SK-N-SH (cell line): ENCODE measurements at regions not wholly inside any gene's neighbourhood (a gene's known extent, or its start where the extent isn't known, plus 50 kb on each side); places are given as distances from the start of the nearest gene placed in this dataset.

Experiments used
- CTCF ChIA-PET: fragments of 300-600, 350-600 bp; formaldehyde crosslinking; extraction: SDS; loops from one replicate; lab custom pipeline; 2021; lab: Yijun Ruan, JAX
- POLR2A ChIA-PET: fragments of 350-600 bp; sonication (Branson Sonifier 250); formaldehyde crosslinking; extraction: SDS; loops from one replicate; lab custom pipeline; 2020; ENCODE audit warnings: antibody characterized with exemption, inconsistent platforms; lab: Yijun Ruan, JAX
- DNase-seq: peaks from one replicate; pipeline ENCODE4 v3.0.0; 2012
- H2AFZ ChIP-seq: fragments of 200-600 bp; sonication (generic); 2 replicates; pipeline ENCODE4 v1.8.1; 2016; ENCODE audit warnings: antibody characterized with exemption, mild to moderate bottlenecking, low read depth
- H3F3A ChIP-seq: fragments of 200-600 bp; sonication (generic); replicated peaks from 2 replicates; pipeline ENCODE3; 2016; ENCODE audit warnings: antibody characterized with exemption, mild to moderate bottlenecking; ENCODE audit not compliant: insufficient read depth
- H3K27ac ChIP-seq, 2 experiments: fragments of 200-500 bp in 1 of 2; fragments of 200-600 bp in 1 of 2; sonication (Bioruptor generic) in 1 of 2; sonication (generic), shearing (Covaris generic) in 1 of 2; 2 replicates each; pipeline versions ENCODE4 v1.5.1 to v1.6.1; 2014 to 2016; ENCODE audit warnings: low read depth in 2 of 2, inconsistent platforms in 1 of 2, low read length in 1 of 2, mild to moderate bottlenecking in 1 of 2, mixed read lengths in 1 of 2
- H3K27me3 ChIP-seq: fragments of 200-600 bp; sonication (generic), shearing (Covaris generic); 2 replicates; pipeline ENCODE4 v1.6.1; 2016; ENCODE audit warnings: mixed run types; ENCODE audit not compliant: insufficient read depth
- H3K36me3 ChIP-seq, 2 experiments: fragments of 200-500 bp in 1 of 2; fragments of 200-600 bp in 1 of 2; sonication (Bioruptor generic) in 1 of 2; sonication (generic) in 1 of 2; replicated peaks in 1 of 2; 2 replicates each; pipeline versions ENCODE3 to v1.5.1; 2014 to 2016; ENCODE audit warnings: low read length in 1 of 2, mild to moderate bottlenecking in 1 of 2; ENCODE audit not compliant: insufficient read depth in 2 of 2, control insufficient read depth in 1 of 2
- H3K4me1 ChIP-seq, 2 experiments: fragments of 200-500 bp in 1 of 2; fragments of 200-600 bp in 1 of 2; sonication (Bioruptor generic) in 1 of 2; sonication (generic), shearing (Covaris generic) in 1 of 2; 2 replicates each; pipeline versions ENCODE4 v1.5.1 to v1.6.1; 2014 to 2016; ENCODE audit warnings: low read depth in 1 of 2, low read length in 1 of 2, mixed run types in 1 of 2; ENCODE audit not compliant: insufficient read depth in 2 of 2, control insufficient read depth in 1 of 2
- H3K4me2 ChIP-seq: fragments of 200-600 bp; sonication (generic), shearing (Covaris generic); 2 replicates; pipeline ENCODE4 v1.6.1; 2017; ENCODE audit warnings: mixed run types
- H3K4me3 ChIP-seq, 2 experiments: fragments of 200-500 bp in 1 of 2; fragments of 200-600 bp in 1 of 2; sonication (Bioruptor generic) in 1 of 2; sonication (generic), shearing (Covaris generic) in 1 of 2; 2 replicates each; pipeline versions ENCODE4 v1.5.1 to v1.8.1; 2014 to 2016; ENCODE audit warnings: low read depth in 2 of 2, inconsistent platforms in 1 of 2, low read length in 1 of 2, mild to moderate bottlenecking in 1 of 2, mixed read lengths in 1 of 2, moderate library complexity in 1 of 2
- H3K79me2 ChIP-seq: fragments of 200-600 bp; sonication (generic); 2 replicates; pipeline ENCODE4 v1.8.1; 2017; ENCODE audit warnings: mild to moderate bottlenecking; ENCODE audit not compliant: insufficient read depth
- H3K9ac ChIP-seq: fragments of 200-600 bp; sonication (generic); 2 replicates; pipeline ENCODE4 v1.6.1; 2017; ENCODE audit warnings: mixed run types
- H3K9me2 ChIP-seq: fragments of 200-600 bp; sonication (generic); 2 replicates; pipeline ENCODE4 v1.6.1; 2017; ENCODE audit warnings: mixed run types
- H3K9me3 ChIP-seq: fragments of 200-600 bp; sonication (generic); 2 replicates; pipeline ENCODE4 v1.6.1; 2017; ENCODE audit warnings: mixed run types, mild to moderate bottlenecking, moderate library complexity
- H4K20me1 ChIP-seq: fragments of 200-600 bp; sonication (generic); 2 replicates; pipeline ENCODE4 v1.6.1; 2017; ENCODE audit warnings: mild to moderate bottlenecking, mixed run types; ENCODE audit not compliant: insufficient read depth
- FOSL2 ChIP-seq: IDR thresholded peaks from 2 replicates; pipeline ENCODE4 v1.4.0; 2012; ENCODE audit warnings: low read depth, mild to moderate bottlenecking, moderate library complexity, borderline replicate concordance
- FOXJ3 ChIP-seq: sonication (generic); formaldehyde crosslinking; IDR thresholded peaks from 2 replicates; pipeline ENCODE4 v1.5.1; 2020; ENCODE audit warnings: mild to moderate bottlenecking, missing genetic modification reagents
- GATA2 ChIP-seq: sonication (generic); formaldehyde crosslinking; IDR thresholded peaks from 2 replicates; pipeline ENCODE4 v1.5.0; 2020; ENCODE audit warnings: mild to moderate bottlenecking, missing genetic modification reagents
- MEF2A ChIP-seq: IDR thresholded peaks from 2 replicates; pipeline ENCODE4 v1.4.0; 2012; ENCODE audit warnings: low read depth, borderline replicate concordance
- MXI1 ChIP-seq: IDR thresholded peaks from 2 replicates; pipeline ENCODE4 v1.6.1; 2012; ENCODE audit warnings: mild to moderate bottlenecking, low read depth, low read length, improper control_type of control experiment
- NRF1 ChIP-seq: IDR thresholded peaks from 2 replicates; pipeline ENCODE4 v1.6.1; 2012; ENCODE audit warnings: low read depth, mild to moderate bottlenecking, low read length
- TAF1 ChIP-seq: IDR thresholded peaks from 2 replicates; pipeline ENCODE4 v1.6.1; 2012; ENCODE audit warnings: low read depth, mild to moderate bottlenecking, low read length, moderate library complexity, borderline replicate concordance
- TEAD4 ChIP-seq: IDR thresholded peaks from 2 replicates; pipeline ENCODE4 v1.4.0; 2012; ENCODE audit warnings: mild to moderate bottlenecking, borderline replicate concordance; ENCODE audit not compliant: insufficient read depth
- WGBS: methylation state at CpG from one replicate; pipeline ENCODE4 v1.1.6; 2017; ENCODE audit warnings: low lambda C conversion rate; 5-methylcytosine and 5-hydroxymethylcytosine counted together
- TF ChIP-seq, protein P1 (sequence below): IDR thresholded peaks from 2 replicates; pipeline ENCODE4 v1.6.1; 2012; ENCODE audit warnings: mild to moderate bottlenecking, low read depth, low read length, moderate library complexity
- TF ChIP-seq, protein P2 (sequence below): IDR thresholded peaks from 2 replicates; pipeline ENCODE4; 2012
- TF ChIP-seq, protein P3 (sequence below): fragments of 200-600 bp; sonication (generic); IDR thresholded peaks from 2 replicates; pipeline ENCODE4 v1.6.1; 2017; ENCODE audit warnings: antibody characterized with exemption, mild to moderate bottlenecking, moderate library complexity

DNA sequence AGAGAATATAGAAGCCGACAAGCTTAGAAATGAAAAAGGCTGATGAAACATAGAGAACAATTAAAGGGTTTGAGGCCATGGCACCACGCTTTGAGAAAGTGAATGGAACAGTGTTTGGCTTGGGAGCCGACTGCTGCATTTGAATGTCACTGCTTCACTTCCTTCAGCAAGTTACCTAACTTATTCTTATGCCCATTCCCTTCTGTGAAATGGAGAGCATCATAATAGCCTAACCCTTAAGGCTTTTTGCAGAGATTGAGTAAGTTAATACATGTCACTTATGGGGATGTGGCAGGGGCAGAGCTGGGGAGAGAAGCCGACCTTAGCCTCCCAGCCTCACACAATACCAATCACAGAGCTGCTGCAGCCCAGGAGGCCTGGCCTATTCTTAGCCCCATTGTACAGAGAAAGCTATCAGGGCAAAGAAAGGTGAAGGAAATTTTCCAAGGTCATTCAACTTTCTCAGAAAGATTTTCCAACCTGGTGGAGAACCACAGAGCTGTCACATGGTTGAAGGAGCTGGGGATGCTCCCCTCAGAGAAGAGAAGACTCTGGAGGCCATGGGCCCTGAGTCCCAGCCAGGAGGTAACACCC, 186.0 kb upstream of the GDF10 start:
- no peak for TF ChIP-seq NRF1
- no peak for TF ChIP-seq MEF2A
- TF ChIP-seq, all 33 proteins: peak for 0
- H3K79me2 ChIP-seq: no peaks in the 10 kb centered on the region
- H3K9me3 ChIP-seq: no peaks in the 10 kb centered on the region

DNA sequence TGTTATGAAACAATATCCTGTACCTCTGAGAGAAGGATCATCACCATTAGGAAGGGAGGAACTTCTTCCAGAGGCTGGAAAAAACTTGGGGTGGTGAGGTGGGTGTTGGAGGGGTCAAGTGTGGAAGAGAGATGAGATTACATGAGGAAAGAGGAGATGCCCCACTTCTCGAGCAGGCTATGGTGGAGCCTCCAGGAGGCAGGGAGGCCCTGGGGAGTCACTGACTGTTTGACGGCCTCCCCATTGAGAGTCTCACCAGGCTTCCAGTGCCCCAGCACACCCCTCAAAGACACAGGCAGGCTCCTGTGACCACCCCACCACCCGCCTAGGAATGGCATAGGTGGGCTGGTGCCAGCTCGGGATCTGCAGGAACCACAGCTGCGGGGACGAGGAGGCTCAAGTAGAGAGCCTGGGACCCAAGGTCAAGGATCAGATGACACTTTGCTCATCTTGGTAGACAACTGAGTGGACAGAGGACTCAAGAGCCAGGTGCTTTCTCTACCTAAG, 185.3 kb upstream of the GDF10 start:
- H3K27ac ChIP-seq: no peak overlapping the region
- no peaks in the 10 kb centered on the region for H3K9me3 ChIP-seq
- no peaks in the 10 kb centered on the region for H4K20me1 ChIP-seq
- no peaks in the 10 kb centered on the region; the same call in 1 of the 2 replicates for H3K27me3 ChIP-seq
- WGBS: 33% methylated on average over 1 of the region's 6 CpGs
- H3K79me2 ChIP-seq: no peaks in the 10 kb centered on the region
- H3K9ac ChIP-seq: no peak overlapping the region
- H3K4me1 ChIP-seq: peaks cover 0 to 3% of the 10 kb centered on the region in 2 experiments; a peak in 1 of 4 replicates
- TF ChIP-seq GATA2 (CRISPR knock-in tag) (no peak), TAF1 (no peak), TEAD4 (no peak), MXI1 (no peak), MEF2A (no peak), FOXJ3 (CRISPR knock-in tag) (no peak), FOSL2 (no peak)
- TF ChIP-seq, protein P1, sequence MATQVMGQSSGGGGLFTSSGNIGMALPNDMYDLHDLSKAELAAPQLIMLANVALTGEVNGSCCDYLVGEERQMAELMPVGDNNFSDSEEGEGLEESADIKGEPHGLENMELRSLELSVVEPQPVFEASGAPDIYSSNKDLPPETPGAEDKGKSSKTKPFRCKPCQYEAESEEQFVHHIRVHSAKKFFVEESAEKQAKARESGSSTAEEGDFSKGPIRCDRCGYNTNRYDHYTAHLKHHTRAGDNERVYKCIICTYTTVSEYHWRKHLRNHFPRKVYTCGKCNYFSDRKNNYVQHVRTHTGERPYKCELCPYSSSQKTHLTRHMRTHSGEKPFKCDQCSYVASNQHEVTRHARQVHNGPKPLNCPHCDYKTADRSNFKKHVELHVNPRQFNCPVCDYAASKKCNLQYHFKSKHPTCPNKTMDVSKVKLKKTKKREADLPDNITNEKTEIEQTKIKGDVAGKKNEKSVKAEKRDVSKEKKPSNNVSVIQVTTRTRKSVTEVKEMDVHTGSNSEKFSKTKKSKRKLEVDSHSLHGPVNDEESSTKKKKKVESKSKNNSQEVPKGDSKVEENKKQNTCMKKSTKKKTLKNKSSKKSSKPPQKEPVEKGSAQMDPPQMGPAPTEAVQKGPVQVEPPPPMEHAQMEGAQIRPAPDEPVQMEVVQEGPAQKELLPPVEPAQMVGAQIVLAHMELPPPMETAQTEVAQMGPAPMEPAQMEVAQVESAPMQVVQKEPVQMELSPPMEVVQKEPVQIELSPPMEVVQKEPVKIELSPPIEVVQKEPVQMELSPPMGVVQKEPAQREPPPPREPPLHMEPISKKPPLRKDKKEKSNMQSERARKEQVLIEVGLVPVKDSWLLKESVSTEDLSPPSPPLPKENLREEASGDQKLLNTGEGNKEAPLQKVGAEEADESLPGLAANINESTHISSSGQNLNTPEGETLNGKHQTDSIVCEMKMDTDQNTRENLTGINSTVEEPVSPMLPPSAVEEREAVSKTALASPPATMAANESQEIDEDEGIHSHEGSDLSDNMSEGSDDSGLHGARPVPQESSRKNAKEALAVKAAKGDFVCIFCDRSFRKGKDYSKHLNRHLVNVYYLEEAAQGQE: no peak
- TF ChIP-seq, protein P2, sequence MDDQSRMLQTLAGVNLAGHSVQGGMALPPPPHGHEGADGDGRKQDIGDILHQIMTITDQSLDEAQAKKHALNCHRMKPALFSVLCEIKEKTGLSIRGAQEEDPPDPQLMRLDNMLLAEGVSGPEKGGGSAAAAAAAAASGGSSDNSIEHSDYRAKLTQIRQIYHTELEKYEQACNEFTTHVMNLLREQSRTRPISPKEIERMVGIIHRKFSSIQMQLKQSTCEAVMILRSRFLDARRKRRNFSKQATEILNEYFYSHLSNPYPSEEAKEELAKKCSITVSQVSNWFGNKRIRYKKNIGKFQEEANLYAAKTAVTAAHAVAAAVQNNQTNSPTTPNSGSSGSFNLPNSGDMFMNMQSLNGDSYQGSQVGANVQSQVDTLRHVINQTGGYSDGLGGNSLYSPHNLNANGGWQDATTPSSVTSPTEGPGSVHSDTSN: no peak
- TF ChIP-seq, protein P3, sequence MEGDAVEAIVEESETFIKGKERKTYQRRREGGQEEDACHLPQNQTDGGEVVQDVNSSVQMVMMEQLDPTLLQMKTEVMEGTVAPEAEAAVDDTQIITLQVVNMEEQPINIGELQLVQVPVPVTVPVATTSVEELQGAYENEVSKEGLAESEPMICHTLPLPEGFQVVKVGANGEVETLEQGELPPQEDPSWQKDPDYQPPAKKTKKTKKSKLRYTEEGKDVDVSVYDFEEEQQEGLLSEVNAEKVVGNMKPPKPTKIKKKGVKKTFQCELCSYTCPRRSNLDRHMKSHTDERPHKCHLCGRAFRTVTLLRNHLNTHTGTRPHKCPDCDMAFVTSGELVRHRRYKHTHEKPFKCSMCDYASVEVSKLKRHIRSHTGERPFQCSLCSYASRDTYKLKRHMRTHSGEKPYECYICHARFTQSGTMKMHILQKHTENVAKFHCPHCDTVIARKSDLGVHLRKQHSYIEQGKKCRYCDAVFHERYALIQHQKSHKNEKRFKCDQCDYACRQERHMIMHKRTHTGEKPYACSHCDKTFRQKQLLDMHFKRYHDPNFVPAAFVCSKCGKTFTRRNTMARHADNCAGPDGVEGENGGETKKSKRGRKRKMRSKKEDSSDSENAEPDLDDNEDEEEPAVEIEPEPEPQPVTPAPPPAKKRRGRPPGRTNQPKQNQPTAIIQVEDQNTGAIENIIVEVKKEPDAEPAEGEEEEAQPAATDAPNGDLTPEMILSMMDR: no peak
- ChIA-PET CTCF (interaction anchor here (0.7 to 1.0 kb wide), 4 partner anchors 9 to 29 kb away, joined by 3 to 4 read pairs (median 3); no protein-coding TSS in a partner anchor), POLR2A (interaction anchor here (0.6 kb wide), 1 partner anchor 93 kb away, joined by 3 read pairs; no protein-coding TSS in a partner anchor)
- no peak overlapping the region for H3K4me2 ChIP-seq
- no peaks in the 10 kb centered on the region for H3K9me2 ChIP-seq
- H2AFZ ChIP-seq: no peak overlapping the region
- no peak overlapping the region for H3K4me3 ChIP-seq
- no peaks in the 10 kb centered on the region for H3F3A ChIP-seq
- no peak for DNase-seq
- H3K36me3 ChIP-seq: no peaks in the 10 kb centered on the region

More for the DNA sequence above, 186.0 kb upstream of the GDF10 start:
- DNase-seq: no peak
- POLR2A ChIA-PET: interaction anchor here (0.6 kb wide), 1 partner anchor 93 kb away, joined by 3 read pairs; no protein-coding TSS in a partner anchor
- Histone ChIP-seq H3K27ac (no peak overlapping the region), H2AFZ (no peak overlapping the region), H3K27me3 (no peaks in the 10 kb centered on the region; the same call in 1 of the 2 replicates), H3K4me1 (peaks cover 0 to 3% of the 10 kb centered on the region in 2 experiments; a peak in 1 of 4 replicates), H3K9ac (no peak overlapping the region), H4K20me1 (no peaks in the 10 kb centered on the region), H3K36me3 (no peaks in the 10 kb centered on the region), H3K9me2 (no peaks in the 10 kb centered on the region), H3F3A (no peaks in the 10 kb centered on the region), H3K4me2 (no peak overlapping the region), H3K4me3 (no peak overlapping the region)
- CTCF ChIA-PET: interaction anchor here (0.7 to 1.0 kb wide), 4 partner anchors 10 to 29 kb away, joined by 3 to 4 read pairs (median 3); no protein-coding TSS in a partner anchor
- 32% methylated on average over 4 of the region's 4 CpGs for WGBS
